GM19023 (cell line): ENCODE measurements at regions not wholly inside any gene's neighbourhood (a gene's known extent, or its start where the extent isn't known, plus 50 kb on each side); places are given as distances from the start of the nearest gene placed in this dataset.
"Not testable (repeated sequence)": the region's sequence is repeated elsewhere in the genome, so short reads cannot be mapped to it uniquely, and the experiment has no call there.

ENCODE experiments used
- ATAC-seq: cut with Tn5 transposase; IDR thresholded peaks from one replicate; pipeline ENCODE4 v1.9.1; 2021; ENCODE audit warnings: mild to moderate bottlenecking, moderate library complexity; ENCODE audit not compliant: unreplicated experiment

GRCh38 chr4:170729236-170729635 is 639.5 kb upstream of the AADAT start:
- ATAC-seq, result no peak

GRCh38 chr4:170724191-170724590 is 634.4 kb upstream of the AADAT start:
- no peak for ATAC-seq

- no peak for ATAC-seq
Measured at GRCh38 chr4:170723171-170723570, 633.4 kb upstream of the AADAT start.

GRCh38 chr4:170721812-170722373 is 632.1 kb upstream of the AADAT start:
- ATAC-seq, result no peak

GRCh38 chr4:170716868-170717267 is 627.1 kb upstream of the AADAT start:
- ATAC-seq, result no peak

- no peak for ATAC-seq
Measured at GRCh38 chr4:170705907-170706306, 616.2 kb upstream of the AADAT start.

- no peak for ATAC-seq
Measured at GRCh38 chr4:170700064-170700463, 610.3 kb upstream of the AADAT start.

GRCh38 chr4:170698334-170698733 is 608.6 kb upstream of the AADAT start:
- ATAC-seq, result peak; percentile 49

- peak; percentile 51 for ATAC-seq
Measured at GRCh38 chr4:170697845-170698244, 608.1 kb upstream of the AADAT start.

GRCh38 chr4:170697045-170697444 is 607.3 kb upstream of the AADAT start:
- no peak for ATAC-seq

- no peak for ATAC-seq
Measured at GRCh38 chr4:170691168-170691567, 601.4 kb upstream of the AADAT start.

- ATAC-seq, result no peak
Measured at GRCh38 chr4:170687751-170688150, 598.0 kb upstream of the AADAT start.

GRCh38 chr4:170685701-170686100 is 595.9 kb upstream of the AADAT start:
- ATAC-seq, result not testable (repeated sequence)

- no peak for ATAC-seq
Measured at GRCh38 chr4:170682558-170683294, 593.0 kb upstream of the AADAT start.

GRCh38 chr4:170682087-170682486 is 592.3 kb upstream of the AADAT start:
- not testable (repeated sequence) for ATAC-seq

GRCh38 chr4:170675568-170676262 is 586.0 kb upstream of the AADAT start:
- peak; percentile 62 for ATAC-seq

GRCh38 chr4:170674176-170674575 is 584.4 kb upstream of the AADAT start:
- ATAC-seq, result no peak

- no peak for ATAC-seq
Measured at GRCh38 chr4:170672381-170672965, 582.7 kb upstream of the AADAT start.

- no peak for ATAC-seq
Measured at GRCh38 chr4:170671171-170671570, 581.4 kb upstream of the AADAT start.

- ATAC-seq, result no peak
Measured at GRCh38 chr4:170667814-170668213, 578.1 kb upstream of the AADAT start.

GRCh38 chr4:170666909-170667308 is 577.2 kb upstream of the AADAT start:
- ATAC-seq, result peak; percentile 49

GRCh38 chr4:170662250-170662649 is 572.5 kb upstream of the AADAT start:
- no peak for ATAC-seq
